ENCODE measurements at regions not wholly inside any gene's neighbourhood (a gene's known extent, or its start where the extent isn't known, plus 50 kb on each side); places are given as distances from the start of the nearest gene placed in this dataset.
"Not testable (repeated sequence)": the region's sequence is repeated elsewhere in the genome, so short reads cannot be mapped to it uniquely, and the experiment has no call there.

DNA sequence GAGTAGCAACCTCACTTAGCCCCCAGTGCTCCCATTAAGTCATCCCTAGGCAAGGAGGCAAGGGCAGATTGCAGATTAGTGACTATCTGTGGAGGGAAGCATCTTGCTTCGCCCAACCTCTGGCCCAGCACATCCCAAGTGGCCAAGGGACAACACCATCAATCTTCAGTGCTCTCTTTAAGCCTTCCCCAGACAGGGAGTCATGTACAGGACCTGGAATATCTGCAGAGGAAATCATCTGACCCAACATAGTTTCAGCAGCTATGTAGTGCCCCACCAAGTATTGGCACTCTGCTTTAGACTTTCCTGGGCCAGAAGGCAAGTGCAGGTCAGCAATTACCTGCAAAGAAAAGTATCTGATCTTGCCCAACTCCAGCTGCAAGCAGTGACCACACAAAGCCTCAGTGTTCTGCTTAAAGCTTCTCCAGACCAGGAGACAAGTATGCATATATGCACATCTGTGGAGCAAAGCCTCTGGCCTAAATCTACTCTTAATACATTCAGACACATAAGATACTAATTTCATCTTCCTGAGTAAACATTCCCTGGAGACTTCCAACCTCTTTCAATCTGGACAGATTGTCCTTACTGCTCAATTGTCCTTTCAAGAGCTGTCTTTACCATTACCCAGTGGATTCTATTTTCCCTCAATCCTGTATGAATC, 224.8 kb upstream of the VLDLR start (continued):
- TF ChIP-seq, protein P1, sequence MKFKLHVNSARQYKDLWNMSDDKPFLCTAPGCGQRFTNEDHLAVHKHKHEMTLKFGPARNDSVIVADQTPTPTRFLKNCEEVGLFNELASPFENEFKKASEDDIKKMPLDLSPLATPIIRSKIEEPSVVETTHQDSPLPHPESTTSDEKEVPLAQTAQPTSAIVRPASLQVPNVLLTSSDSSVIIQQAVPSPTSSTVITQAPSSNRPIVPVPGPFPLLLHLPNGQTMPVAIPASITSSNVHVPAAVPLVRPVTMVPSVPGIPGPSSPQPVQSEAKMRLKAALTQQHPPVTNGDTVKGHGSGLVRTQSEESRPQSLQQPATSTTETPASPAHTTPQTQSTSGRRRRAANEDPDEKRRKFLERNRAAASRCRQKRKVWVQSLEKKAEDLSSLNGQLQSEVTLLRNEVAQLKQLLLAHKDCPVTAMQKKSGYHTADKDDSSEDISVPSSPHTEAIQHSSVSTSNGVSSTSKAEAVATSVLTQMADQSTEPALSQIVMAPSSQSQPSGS (IDR thresholded peaks at IDR 0.05; ENCODE audit: low read length) = no peak
- no peak for TF ChIP-seq MXI1 (IDR thresholded peaks at IDR 0.05; ENCODE audit: low read depth, low read length)
- TF ChIP-seq NR2F1 (conservative IDR thresholded peaks at IDR 0.05) = no peak
- TF ChIP-seq, protein P2, sequence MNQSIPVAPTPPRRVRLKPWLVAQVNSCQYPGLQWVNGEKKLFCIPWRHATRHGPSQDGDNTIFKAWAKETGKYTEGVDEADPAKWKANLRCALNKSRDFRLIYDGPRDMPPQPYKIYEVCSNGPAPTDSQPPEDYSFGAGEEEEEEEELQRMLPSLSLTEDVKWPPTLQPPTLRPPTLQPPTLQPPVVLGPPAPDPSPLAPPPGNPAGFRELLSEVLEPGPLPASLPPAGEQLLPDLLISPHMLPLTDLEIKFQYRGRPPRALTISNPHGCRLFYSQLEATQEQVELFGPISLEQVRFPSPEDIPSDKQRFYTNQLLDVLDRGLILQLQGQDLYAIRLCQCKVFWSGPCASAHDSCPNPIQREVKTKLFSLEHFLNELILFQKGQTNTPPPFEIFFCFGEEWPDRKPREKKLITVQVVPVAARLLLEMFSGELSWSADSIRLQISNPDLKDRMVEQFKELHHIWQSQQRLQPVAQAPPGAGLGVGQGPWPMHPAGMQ (IDR thresholded peaks at IDR 0.05; ENCODE audit: borderline replicate concordance) = no peak
- TF ChIP-seq GABPA (IDR thresholded peaks at IDR 0.05; ENCODE audit: low read depth) = no peak
- no peak for TF ChIP-seq NRF1 (conservative IDR thresholded peaks at IDR 0.05; ENCODE audit: low read depth, low read length)
- no peak for TF ChIP-seq SP1 (IDR thresholded peaks at IDR 0.05; ENCODE audit: low read depth, low read length)
- TF ChIP-seq, protein P3, sequence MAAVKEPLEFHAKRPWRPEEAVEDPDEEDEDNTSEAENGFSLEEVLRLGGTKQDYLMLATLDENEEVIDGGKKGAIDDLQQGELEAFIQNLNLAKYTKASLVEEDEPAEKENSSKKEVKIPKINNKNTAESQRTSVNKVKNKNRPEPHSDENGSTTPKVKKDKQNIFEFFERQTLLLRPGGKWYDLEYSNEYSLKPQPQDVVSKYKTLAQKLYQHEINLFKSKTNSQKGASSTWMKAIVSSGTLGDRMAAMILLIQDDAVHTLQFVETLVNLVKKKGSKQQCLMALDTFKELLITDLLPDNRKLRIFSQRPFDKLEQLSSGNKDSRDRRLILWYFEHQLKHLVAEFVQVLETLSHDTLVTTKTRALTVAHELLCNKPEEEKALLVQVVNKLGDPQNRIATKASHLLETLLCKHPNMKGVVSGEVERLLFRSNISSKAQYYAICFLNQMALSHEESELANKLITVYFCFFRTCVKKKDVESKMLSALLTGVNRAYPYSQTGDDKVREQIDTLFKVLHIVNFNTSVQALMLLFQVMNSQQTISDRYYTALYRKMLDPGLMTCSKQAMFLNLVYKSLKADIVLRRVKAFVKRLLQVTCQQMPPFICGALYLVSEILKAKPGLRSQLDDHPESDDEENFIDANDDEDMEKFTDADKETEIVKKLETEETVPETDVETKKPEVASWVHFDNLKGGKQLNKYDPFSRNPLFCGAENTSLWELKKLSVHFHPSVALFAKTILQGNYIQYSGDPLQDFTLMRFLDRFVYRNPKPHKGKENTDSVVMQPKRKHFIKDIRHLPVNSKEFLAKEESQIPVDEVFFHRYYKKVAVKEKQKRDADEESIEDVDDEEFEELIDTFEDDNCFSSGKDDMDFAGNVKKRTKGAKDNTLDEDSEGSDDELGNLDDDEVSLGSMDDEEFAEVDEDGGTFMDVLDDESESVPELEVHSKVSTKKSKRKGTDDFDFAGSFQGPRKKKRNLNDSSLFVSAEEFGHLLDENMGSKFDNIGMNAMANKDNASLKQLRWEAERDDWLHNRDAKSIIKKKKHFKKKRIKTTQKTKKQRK (IDR thresholded peaks at IDR 0.05; ENCODE audit: low read depth, low read length) = no peak
- TF ChIP-seq, protein P4, sequence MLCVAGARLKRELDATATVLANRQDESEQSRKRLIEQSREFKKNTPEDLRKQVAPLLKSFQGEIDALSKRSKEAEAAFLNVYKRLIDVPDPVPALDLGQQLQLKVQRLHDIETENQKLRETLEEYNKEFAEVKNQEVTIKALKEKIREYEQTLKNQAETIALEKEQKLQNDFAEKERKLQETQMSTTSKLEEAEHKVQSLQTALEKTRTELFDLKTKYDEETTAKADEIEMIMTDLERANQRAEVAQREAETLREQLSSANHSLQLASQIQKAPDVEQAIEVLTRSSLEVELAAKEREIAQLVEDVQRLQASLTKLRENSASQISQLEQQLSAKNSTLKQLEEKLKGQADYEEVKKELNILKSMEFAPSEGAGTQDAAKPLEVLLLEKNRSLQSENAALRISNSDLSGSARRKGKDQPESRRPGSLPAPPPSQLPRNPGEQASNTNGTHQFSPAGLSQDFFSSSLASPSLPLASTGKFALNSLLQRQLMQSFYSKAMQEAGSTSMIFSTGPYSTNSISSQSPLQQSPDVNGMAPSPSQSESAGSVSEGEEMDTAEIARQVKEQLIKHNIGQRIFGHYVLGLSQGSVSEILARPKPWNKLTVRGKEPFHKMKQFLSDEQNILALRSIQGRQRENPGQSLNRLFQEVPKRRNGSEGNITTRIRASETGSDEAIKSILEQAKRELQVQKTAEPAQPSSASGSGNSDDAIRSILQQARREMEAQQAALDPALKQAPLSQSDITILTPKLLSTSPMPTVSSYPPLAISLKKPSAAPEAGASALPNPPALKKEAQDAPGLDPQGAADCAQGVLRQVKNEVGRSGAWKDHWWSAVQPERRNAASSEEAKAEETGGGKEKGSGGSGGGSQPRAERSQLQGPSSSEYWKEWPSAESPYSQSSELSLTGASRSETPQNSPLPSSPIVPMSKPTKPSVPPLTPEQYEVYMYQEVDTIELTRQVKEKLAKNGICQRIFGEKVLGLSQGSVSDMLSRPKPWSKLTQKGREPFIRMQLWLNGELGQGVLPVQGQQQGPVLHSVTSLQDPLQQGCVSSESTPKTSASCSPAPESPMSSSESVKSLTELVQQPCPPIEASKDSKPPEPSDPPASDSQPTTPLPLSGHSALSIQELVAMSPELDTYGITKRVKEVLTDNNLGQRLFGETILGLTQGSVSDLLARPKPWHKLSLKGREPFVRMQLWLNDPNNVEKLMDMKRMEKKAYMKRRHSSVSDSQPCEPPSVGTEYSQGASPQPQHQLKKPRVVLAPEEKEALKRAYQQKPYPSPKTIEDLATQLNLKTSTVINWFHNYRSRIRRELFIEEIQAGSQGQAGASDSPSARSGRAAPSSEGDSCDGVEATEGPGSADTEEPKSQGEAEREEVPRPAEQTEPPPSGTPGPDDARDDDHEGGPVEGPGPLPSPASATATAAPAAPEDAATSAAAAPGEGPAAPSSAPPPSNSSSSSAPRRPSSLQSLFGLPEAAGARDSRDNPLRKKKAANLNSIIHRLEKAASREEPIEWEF (IDR thresholded peaks at IDR 0.05; ENCODE audit: insufficient replicate concordance, low read depth, low read length) = no peak
- TF ChIP-seq TBL1XR1 (IDR thresholded peaks at IDR 0.05; ENCODE audit: low read depth, low read length) = no peak

DNA sequence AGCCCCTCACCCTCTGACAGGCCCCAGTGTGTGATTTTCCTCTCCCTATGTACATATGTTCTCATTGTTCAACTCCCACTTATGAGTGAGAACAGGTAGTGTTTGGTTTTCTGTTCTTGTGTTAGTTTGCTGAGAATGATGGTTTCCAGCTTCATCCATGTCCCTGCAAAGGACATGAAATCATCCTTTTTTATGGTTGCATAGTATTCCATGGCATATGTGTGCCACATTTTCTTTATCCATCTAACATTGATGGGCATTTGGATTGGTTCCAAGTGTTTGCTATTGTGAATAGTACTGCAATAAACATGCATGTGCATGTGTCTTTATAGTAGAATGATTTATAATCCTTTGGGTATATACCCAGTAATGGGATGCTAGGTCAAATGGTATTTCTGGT, 223.7 kb upstream of the VLDLR start:
- H3K4me2 ChIP-seq (ENCODE audit: control insufficient read depth, insufficient read depth); POLR2A ChIA-PET; H2AFZ ChIP-seq (ENCODE audit: control insufficient read depth, low read depth, low read length); RAD21 ChIA-PET (ENCODE audit: unreplicated experiment); H3K9me3 ChIP-seq (replicated peaks; ENCODE audit: control insufficient read depth, insufficient read depth, low read length); DNase-seq (ENCODE audit: low read depth, low spot score); H3K9ac ChIP-seq (ENCODE audit: control insufficient read depth, insufficient read depth, low read length); BruUV-seq (replicated peaks); H3K4me1 ChIP-seq (ENCODE audit: control insufficient read depth, insufficient read depth, low read length); SMC1A ChIA-PET (ENCODE audit: uncharacterized antibody, unreplicated experiment); H3K36me3 ChIP-seq (ENCODE audit: control insufficient read depth in 2 of 2, insufficient read depth in 2 of 2, low read length in 1 of 2); H3K79me2 ChIP-seq (ENCODE audit: control insufficient read depth, insufficient read depth, low read length); H3K27me3 ChIP-seq (replicated peaks in 1 of 2; ENCODE audit: control insufficient read depth in 2 of 2, insufficient read depth in 2 of 2, low read length in 1 of 2); FAIRE-seq; H3K27ac ChIP-seq (ENCODE audit: control insufficient read depth, insufficient read depth); H4K20me1 ChIP-seq (ENCODE audit: control insufficient read depth, insufficient read depth); CTCF ChIA-PET; H3K4me3 ChIP-seq; intact Hi-C loops (cut with micrococcal nuclease; ENCODE audit: unreplicated experiment); ATAC-seq; in situ Hi-C loops (cut with MboI): not testable (repeated sequence)
